C4-2B (cell line): ENCODE measurements at regions not wholly inside any gene's neighbourhood (a gene's known extent, or its start where the extent isn't known, plus 50 kb on each side); places are given as distances from the start of the nearest gene placed in this dataset.

ENCODE experiments used
- ZFX ChIP-seq: fragments of 450-650 bp; IDR thresholded peaks from 2 replicates; pipeline ENCODE4 v1.6.1; 2017
- TF ChIP-seq, protein P1 (sequence below): fragments of 450-650 bp; conservative IDR thresholded peaks from 2 replicates; pipeline ENCODE4 v1.5.1; 2017; ENCODE audit warnings: mild to moderate bottlenecking

DNA sequence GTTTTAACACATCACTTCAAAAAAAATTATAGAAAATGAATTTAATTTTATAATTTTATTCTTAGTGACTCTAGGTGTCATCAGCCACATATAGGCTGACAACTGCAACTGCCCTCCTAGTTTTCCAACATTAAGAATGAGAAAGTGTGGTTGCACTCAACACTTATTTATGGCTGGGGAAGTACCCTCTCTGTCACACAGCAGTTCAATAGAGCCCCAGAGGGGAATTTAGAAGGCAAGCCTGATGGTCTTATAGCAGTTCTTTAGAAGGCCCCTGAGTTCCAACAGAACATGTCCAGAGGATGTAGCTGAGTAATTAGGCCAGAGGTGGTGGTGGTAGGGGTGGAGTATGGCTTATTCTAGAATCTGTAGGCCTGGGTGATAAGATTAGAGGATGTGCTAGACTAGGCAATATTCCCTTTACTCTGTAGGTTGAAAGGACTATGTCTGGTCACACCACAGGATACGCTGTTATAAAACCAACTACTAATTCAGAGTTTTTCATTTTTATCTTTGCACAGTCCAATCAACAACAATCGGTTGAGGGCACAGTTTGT, 226.5 kb upstream of the CITED2 start:
- TF ChIP-seq, protein P1, sequence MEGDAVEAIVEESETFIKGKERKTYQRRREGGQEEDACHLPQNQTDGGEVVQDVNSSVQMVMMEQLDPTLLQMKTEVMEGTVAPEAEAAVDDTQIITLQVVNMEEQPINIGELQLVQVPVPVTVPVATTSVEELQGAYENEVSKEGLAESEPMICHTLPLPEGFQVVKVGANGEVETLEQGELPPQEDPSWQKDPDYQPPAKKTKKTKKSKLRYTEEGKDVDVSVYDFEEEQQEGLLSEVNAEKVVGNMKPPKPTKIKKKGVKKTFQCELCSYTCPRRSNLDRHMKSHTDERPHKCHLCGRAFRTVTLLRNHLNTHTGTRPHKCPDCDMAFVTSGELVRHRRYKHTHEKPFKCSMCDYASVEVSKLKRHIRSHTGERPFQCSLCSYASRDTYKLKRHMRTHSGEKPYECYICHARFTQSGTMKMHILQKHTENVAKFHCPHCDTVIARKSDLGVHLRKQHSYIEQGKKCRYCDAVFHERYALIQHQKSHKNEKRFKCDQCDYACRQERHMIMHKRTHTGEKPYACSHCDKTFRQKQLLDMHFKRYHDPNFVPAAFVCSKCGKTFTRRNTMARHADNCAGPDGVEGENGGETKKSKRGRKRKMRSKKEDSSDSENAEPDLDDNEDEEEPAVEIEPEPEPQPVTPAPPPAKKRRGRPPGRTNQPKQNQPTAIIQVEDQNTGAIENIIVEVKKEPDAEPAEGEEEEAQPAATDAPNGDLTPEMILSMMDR: no peak
- no peak for TF ChIP-seq ZFX
